GM23338 (cell line): ENCODE measurements at regions not wholly inside any gene's neighbourhood (a gene's known extent, or its start where the extent isn't known, plus 50 kb on each side); places are given as distances from the start of the nearest gene placed in this dataset.

Experiments used
- ATAC-seq: fragments of 200-7000 bp; cut with Tn5 transposase; 3 replicates; pipeline ENCODE4 v1.9.1; 2020
- DNase-seq: peaks from one replicate; pipeline ENCODE4 v3.0.0-alpha.2; 2015; ENCODE audit warnings: low spot score
- H2AFZ ChIP-seq: fragments of 200-600 bp; sonication (generic); 2 replicates; pipeline ENCODE4 v1.8.0; 2016; ENCODE audit warnings: antibody characterized with exemption, mild to moderate bottlenecking, moderate library complexity
- H3F3A ChIP-seq: fragments of 200-600 bp; sonication (generic); replicated peaks from 2 replicates; pipeline ENCODE4 v1.8.0; 2017; ENCODE audit warnings: antibody characterized with exemption, mixed run types, low read depth
- H3K27ac ChIP-seq: fragments of 200-600 bp; sonication (generic); 2 replicates; pipeline ENCODE4 v1.6.1; 2016; ENCODE audit warnings: low read depth
- H3K27me3 ChIP-seq: fragments of 200-600 bp; sonication (generic); 2 replicates; pipeline ENCODE4 v1.8.0; 2016; ENCODE audit warnings: mild to moderate bottlenecking, mixed run types, moderate library complexity; ENCODE audit not compliant: insufficient read depth
- H3K36me3 ChIP-seq: fragments of 200-600 bp; sonication (generic); 2 replicates; pipeline ENCODE4 v1.8.0; 2016; ENCODE audit warnings: mild to moderate bottlenecking; ENCODE audit not compliant: insufficient read depth
- H3K4me1 ChIP-seq: fragments of 200-600 bp; sonication (generic); 2 replicates; pipeline ENCODE4 v1.8.0; 2016; ENCODE audit warnings: mild to moderate bottlenecking, moderate library complexity; ENCODE audit not compliant: insufficient read depth
- H3K4me2 ChIP-seq: fragments of 200-600 bp; sonication (generic); 2 replicates; pipeline ENCODE4 v1.7.1; 2017; ENCODE audit warnings: mixed run types
- H3K4me3 ChIP-seq: fragments of 200-600 bp; sonication (generic); 2 replicates; pipeline ENCODE4 v1.6.1; 2016; ENCODE audit warnings: mixed run types
- H3K79me2 ChIP-seq: fragments of 200-600 bp; sonication (generic); replicated peaks from 2 replicates; pipeline ENCODE4 v1.8.0; 2017; ENCODE audit warnings: mild to moderate bottlenecking; ENCODE audit not compliant: insufficient read depth
- H3K9me2 ChIP-seq: fragments of 200-600 bp; sonication (generic); 2 replicates; pipeline ENCODE4 v1.8.0; 2017; ENCODE audit not compliant: insufficient read depth
- H4K20me1 ChIP-seq: fragments of 200-600 bp; sonication (generic); replicated peaks from 2 replicates; pipeline ENCODE4 v1.8.0; 2017; ENCODE audit warnings: mild to moderate bottlenecking; ENCODE audit not compliant: insufficient read depth
- H3K27ac Mint-ChIP-seq: 2 replicates; pipeline ENCODE4 v1.8.0; 2020; ENCODE audit warnings: inconsistent platforms, mild to moderate bottlenecking, moderate library complexity, mixed read lengths
- H3K27me3 Mint-ChIP-seq: 3 replicates; pipeline ENCODE4 v1.8.0; 2022; ENCODE audit warnings: low read depth, mild to moderate bottlenecking, moderate library complexity, mixed read lengths, inconsistent platforms; ENCODE audit not compliant: insufficient read depth, poor library complexity
- H3K36me3 Mint-ChIP-seq: 3 replicates; pipeline ENCODE4 v1.8.0; 2021; ENCODE audit warnings: low read depth, mild to moderate bottlenecking, inconsistent platforms, moderate library complexity, mixed read lengths
- H3K4me1 Mint-ChIP-seq: 3 replicates; pipeline ENCODE4 v1.8.0; 2020; ENCODE audit warnings: mild to moderate bottlenecking, inconsistent platforms, mixed read lengths
- H3K4me3 Mint-ChIP-seq: 3 replicates; pipeline ENCODE4 v1.8.0; 2021; ENCODE audit warnings: moderate library complexity, mild to moderate bottlenecking, inconsistent platforms, mixed read lengths
- H3K9me3 Mint-ChIP-seq: 3 replicates; pipeline ENCODE4 v1.8.0; 2020; ENCODE audit warnings: moderate library complexity, mild to moderate bottlenecking, inconsistent platforms, mixed read lengths
- CREB1 ChIP-seq: fragments of 250-450 bp; sonication (Bioruptor Pico); IDR thresholded peaks from 2 replicates; pipeline ENCODE4 v1.5.0; 2020; ENCODE audit warnings: low read depth, mild to moderate bottlenecking, moderate library complexity
- EZH2 ChIP-seq: fragments of 200-600 bp; sonication (generic); IDR thresholded peaks from one replicate; pipeline ENCODE4 v1.8.0; 2017; ENCODE audit warnings: antibody characterized with exemption, mild to moderate bottlenecking, low read depth; ENCODE audit not compliant: unreplicated experiment
- EZH2phosphoT487 ChIP-seq: fragments of 200-600 bp; sonication (generic); IDR thresholded peaks from one replicate; pipeline ENCODE4 v1.8.1; 2018; ENCODE audit warnings: antibody characterized with exemption; ENCODE audit not compliant: unreplicated experiment
- JUNB ChIP-seq: IDR thresholded peaks from one replicate; pipeline ENCODE4 v1.6.1; 2016; ENCODE audit warnings: antibody characterized with exemption; ENCODE audit not compliant: unreplicated experiment
- NANOG ChIP-seq: IDR thresholded peaks from 2 replicates; pipeline ENCODE4 v1.6.1; 2016; ENCODE audit warnings: antibody characterized with exemption, borderline replicate concordance
- ZNF114 ChIP-seq: fragments of 250-450 bp; sonication (Bioruptor Pico); IDR thresholded peaks from 2 replicates; pipeline ENCODE4 v1.5.0; 2020; ENCODE audit warnings: mild to moderate bottlenecking, moderate library complexity
- TF ChIP-seq, protein P1 (sequence below): IDR thresholded peaks from one replicate; pipeline ENCODE4 v1.6.1; 2018; ENCODE audit warnings: antibody characterized with exemption; ENCODE audit not compliant: unreplicated experiment
- TF ChIP-seq, protein P2 (sequence below), 2 experiments: fragments of 200-600 bp in 1 of 2; sonication (generic) in 1 of 2; conservative IDR thresholded peaks; 2 replicates each; pipeline versions ENCODE4 v1.5.1 to v1.6.1; 2016 to 2017; ENCODE audit warnings: antibody characterized with exemption in 2 of 2, low read depth in 2 of 2, mild to moderate bottlenecking in 2 of 2, moderate library complexity in 1 of 2
- TF ChIP-seq, protein P3 (sequence below): IDR thresholded peaks from 2 replicates; pipeline ENCODE4 v1.6.1; 2016; ENCODE audit warnings: antibody characterized with exemption

DNA sequence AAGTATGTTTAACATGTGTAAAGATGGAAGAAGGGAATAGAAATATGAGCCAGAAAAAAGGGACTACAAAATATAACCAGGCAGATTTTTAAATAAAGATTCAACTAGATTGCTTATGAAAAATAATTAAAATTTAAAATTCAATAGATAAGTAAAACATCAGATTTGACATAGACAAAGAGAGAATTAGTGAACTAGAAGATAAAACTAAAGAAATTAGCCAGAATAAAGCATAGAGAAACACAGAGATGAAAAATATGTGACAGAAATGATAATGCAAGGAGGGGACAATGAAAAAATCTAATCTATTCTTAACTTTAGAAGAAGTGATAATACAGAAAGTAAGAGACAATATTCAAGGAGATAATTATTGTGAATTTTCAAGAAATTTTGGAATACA is 222.6 kb upstream of the PMFBP1 start (continued):
- TF ChIP-seq, protein P1, sequence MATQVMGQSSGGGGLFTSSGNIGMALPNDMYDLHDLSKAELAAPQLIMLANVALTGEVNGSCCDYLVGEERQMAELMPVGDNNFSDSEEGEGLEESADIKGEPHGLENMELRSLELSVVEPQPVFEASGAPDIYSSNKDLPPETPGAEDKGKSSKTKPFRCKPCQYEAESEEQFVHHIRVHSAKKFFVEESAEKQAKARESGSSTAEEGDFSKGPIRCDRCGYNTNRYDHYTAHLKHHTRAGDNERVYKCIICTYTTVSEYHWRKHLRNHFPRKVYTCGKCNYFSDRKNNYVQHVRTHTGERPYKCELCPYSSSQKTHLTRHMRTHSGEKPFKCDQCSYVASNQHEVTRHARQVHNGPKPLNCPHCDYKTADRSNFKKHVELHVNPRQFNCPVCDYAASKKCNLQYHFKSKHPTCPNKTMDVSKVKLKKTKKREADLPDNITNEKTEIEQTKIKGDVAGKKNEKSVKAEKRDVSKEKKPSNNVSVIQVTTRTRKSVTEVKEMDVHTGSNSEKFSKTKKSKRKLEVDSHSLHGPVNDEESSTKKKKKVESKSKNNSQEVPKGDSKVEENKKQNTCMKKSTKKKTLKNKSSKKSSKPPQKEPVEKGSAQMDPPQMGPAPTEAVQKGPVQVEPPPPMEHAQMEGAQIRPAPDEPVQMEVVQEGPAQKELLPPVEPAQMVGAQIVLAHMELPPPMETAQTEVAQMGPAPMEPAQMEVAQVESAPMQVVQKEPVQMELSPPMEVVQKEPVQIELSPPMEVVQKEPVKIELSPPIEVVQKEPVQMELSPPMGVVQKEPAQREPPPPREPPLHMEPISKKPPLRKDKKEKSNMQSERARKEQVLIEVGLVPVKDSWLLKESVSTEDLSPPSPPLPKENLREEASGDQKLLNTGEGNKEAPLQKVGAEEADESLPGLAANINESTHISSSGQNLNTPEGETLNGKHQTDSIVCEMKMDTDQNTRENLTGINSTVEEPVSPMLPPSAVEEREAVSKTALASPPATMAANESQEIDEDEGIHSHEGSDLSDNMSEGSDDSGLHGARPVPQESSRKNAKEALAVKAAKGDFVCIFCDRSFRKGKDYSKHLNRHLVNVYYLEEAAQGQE: no peak
- TF ChIP-seq, protein P2, sequence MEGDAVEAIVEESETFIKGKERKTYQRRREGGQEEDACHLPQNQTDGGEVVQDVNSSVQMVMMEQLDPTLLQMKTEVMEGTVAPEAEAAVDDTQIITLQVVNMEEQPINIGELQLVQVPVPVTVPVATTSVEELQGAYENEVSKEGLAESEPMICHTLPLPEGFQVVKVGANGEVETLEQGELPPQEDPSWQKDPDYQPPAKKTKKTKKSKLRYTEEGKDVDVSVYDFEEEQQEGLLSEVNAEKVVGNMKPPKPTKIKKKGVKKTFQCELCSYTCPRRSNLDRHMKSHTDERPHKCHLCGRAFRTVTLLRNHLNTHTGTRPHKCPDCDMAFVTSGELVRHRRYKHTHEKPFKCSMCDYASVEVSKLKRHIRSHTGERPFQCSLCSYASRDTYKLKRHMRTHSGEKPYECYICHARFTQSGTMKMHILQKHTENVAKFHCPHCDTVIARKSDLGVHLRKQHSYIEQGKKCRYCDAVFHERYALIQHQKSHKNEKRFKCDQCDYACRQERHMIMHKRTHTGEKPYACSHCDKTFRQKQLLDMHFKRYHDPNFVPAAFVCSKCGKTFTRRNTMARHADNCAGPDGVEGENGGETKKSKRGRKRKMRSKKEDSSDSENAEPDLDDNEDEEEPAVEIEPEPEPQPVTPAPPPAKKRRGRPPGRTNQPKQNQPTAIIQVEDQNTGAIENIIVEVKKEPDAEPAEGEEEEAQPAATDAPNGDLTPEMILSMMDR (conservative IDR thresholded peaks at IDR 0.05; ENCODE audit: low read depth in 2 of 2): no peak
- no peak for TF ChIP-seq ZNF114 (CRISPR knock-in tag)

DNA sequence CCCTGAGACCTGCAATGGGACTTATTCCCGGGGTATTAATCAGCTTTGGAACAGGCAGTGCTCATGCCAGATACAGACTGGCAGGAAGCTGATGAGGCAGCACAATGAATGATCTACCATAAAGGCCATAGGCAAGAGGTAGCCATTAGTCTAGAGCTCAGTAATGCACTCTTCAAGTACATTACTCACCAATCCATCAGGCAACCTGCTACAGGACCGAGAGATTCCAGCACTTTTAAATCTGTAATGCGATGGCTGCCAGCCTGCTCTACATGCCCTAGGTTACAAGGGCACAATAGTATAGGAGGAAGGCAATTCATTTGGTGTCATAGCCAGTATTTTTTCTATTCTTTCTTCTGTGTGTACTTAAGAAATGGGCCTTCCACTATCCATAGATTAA is 217.8 kb upstream of the PMFBP1 start:
- Mint-ChIP-seq H3K4me1 (no peaks in the 10 kb centered on the region), H3K4me3 (no peak overlapping the region), H3K9me3 (peaks cover 34% of the 10 kb centered on the region), H3K27ac (no peak overlapping the region), H3K36me3 (peaks cover 42% of the 10 kb centered on the region), H3K27me3 (no peaks in the 10 kb centered on the region)
- Histone ChIP-seq H3K79me2 (no peaks in the 10 kb centered on the region), H3K4me2 (no peak overlapping the region), H3F3A (no peaks in the 10 kb centered on the region), H3K27me3 (no peaks in the 10 kb centered on the region), H2AFZ (no peak overlapping the region), H3K27ac (no peak overlapping the region), H3K9me2 (no peaks in the 10 kb centered on the region), H3K4me3 (no peak overlapping the region), H3K36me3 (peaks cover 11% of the 10 kb centered on the region; the same call in 1 of the 2 replicates), H4K20me1 (no peaks in the 10 kb centered on the region), H3K4me1 (no peaks in the 10 kb centered on the region)
- ATAC-seq (no peak), DNase-seq (no peak)
- TF ChIP-seq CREB1 (CRISPR knock-in tag) (no peak), EZH2phosphoT487 (no peak), ZNF114 (CRISPR knock-in tag) (no peak), NANOG (no peak), JUNB (no peak), EZH2 (no peak)
- TF ChIP-seq, protein P1: no peak
- TF ChIP-seq, protein P3, sequence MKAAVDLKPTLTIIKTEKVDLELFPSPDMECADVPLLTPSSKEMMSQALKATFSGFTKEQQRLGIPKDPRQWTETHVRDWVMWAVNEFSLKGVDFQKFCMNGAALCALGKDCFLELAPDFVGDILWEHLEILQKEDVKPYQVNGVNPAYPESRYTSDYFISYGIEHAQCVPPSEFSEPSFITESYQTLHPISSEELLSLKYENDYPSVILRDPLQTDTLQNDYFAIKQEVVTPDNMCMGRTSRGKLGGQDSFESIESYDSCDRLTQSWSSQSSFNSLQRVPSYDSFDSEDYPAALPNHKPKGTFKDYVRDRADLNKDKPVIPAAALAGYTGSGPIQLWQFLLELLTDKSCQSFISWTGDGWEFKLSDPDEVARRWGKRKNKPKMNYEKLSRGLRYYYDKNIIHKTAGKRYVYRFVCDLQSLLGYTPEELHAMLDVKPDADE: no peak
